Activated CD8-positive, alpha-beta memory T cell treated with anti-CD3 and anti-CD28 coated beads for 4 hours (primary cell): ENCODE measurements at regions not wholly inside any gene's neighbourhood (a gene's known extent, or its start where the extent isn't known, plus 50 kb on each side); places are given as distances from the start of the nearest gene placed in this dataset.
"Not testable (repeated sequence)": the region's sequence is repeated elsewhere in the genome, so short reads cannot be mapped to it uniquely, and the experiment has no call there.

ENCODE experiments used
- DNase-seq, 2 donors: peaks; one replicate each; pipeline ENCODE4 v3.0.0-alpha.2; 2020; ENCODE audit warnings: low read depth in 2 of 2

DNA sequence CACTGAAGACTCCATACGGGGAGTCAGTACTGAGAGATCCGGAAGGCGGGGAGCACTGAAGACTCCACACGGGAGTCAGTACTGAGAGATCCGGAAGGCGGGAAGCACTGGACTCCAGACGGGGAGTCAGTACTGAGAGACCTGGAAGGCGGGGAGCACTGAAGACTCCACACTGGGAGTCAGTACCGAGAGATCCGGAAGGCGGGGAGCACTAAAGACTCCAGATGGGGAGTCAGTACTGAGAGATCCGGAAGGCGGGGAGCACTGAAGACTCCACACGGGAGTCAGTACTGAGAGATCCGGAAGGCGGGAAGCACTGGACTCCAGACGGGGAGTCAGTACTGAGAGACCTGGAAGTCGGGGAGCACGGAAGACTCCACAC is 77.2 kb downstream of the DLL1 start:
- DNase-seq, result not testable (repeated sequence)

DNA sequence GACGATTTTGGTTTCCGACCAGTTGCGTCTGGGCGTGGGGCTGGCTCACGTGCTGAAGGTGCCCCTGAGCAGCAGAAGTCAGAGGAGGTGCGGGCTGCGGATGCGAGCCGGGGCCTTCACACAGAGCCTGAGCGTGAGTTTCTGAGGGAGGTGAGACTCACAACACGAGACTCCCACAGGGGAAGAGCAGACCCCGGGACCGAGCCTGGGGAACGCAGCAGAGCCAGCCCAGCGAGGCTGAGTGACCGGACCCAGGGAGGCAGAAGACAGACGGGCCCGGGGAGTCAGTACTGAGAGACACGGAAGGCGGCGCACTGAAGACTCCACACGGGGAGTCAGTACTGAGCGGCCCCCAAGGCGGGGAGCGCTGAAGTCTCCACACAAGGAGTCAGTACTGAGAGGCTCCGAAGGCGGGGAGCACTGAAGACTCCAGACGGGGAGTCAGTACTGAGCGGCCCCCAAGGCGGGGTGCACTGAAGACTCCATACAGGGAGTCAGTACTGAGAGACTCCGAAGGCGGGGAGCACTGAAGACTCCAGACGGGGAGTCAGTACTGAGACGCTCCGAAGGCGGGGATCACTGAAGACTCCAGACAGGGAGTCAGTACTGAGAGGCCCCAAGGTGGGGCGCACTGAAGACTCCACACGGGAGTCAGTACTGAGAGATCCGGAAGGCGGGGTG is 77.8 kb downstream of the DLL1 start:
- no peak for DNase-seq

DNA sequence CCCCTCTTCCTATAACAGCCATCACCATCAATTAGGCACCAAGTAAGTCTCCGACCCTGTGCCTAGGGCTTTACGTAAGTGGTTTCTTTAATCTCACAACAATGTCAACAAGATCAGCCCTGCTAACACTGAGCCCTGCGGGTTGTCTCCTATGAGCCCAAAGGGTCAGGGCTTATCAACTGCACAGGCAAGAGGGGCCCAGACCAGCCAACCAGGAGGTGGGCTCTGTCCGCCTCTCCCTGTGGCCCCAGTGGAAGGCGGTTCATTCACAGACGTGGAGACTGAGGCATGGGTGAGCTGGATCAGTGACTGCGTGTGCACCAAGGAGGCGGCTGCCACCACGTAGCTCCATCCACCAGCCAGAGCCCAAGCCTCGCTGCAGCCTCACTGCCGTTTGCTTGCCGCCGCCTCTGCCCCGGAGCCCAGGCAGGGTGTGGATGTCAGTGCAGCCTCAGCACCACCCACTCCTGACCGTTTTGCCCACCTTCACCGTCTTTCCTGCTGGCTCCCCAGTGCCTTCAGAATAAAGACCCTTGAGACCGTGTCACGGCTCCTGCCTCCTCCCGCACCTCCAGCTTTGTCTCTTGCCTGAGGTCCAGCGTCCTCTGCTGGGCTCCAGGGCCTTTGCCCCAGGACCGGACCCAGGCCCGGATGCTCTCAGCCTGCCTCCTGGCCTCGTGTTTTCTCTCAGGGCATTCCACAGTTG is 78.7 kb downstream of the DLL1 start:
- no peak for DNase-seq

DNA sequence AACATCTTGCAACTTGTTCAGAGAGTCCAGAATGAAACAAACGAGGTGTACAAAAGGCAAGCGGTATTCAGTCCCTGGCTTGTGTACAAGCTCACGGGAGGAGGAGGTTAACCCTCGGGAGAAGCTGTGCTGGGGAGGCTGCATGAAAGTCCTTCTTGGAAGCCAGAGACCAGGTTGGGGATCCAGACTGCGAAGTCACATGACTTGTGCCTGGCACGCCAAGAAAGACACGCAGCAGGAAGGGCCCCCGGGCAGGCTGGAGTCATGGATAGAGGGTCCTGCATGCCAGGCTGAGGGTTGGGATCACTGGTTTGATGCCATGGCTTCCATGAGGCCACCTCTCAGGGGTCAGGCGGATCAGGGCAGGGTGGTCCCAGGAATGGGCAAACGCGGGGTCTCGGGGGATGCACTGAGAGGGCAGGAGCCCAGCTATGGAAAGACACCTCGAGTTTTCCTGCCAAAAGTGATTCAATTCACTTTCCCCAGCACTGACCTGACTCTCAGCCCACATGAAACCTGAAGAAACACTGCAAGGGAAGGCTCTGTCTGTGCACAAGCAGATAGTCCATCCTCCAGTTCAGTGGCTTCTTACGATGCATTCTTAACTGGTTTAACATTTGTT is 79.4 kb downstream of the DLL1 start:
- DNase-seq, result no peak

DNA sequence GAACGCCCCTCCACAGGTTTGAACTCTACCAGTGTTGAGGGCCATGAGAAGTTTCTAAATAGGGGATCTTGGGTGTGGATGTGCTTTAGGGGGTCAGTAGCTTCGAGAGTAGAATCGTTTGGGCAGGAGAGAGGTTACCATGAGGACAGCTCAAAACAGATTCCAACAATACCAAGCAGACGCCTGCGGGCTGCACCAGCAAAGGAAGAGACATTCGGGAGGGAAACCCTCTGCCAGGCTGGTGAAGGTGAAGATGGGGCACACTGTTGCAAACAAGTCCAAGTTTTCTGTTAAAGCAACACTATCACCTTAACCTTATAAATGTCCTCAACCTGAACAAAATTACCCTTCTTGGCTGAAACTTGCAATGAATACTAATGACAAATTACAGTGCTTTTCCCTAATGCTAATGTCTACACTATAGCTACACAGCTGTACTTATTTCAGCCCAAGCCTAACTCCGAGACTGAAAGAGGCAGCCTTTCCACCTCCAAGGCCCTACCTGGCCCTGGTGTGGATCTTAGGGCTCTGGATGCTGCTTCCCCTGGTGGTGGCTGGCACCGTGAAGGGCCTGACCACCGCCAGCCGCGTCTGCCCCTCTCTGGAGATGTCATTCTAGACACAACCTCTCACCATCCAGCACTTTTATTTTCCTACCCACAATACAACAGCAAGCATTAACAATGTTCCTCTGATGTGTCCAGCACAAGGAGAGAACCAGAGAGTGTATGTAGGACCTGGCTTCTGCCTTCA is 80.1 kb downstream of the DLL1 start:
- DNase-seq, result no peak

DNA sequence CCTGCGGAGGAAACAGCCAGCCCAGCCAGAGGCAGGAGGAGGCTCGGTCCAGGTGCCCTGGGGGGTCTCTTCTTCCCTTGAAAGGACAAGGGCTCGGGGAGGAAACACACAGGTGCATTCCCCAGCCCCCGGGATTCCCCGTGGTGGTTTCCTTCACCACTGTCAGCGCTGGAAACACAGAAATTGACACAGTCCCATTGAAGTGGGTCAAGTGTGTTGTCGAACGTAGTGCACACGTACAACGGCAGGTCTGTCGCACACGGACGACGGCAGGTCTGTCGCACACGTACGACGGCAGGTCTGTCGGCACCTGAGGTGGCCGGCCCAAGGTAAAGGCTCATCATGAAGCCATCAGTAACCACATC is 80.9 kb downstream of the DLL1 start:
- DNase-seq, result no peak

DNA sequence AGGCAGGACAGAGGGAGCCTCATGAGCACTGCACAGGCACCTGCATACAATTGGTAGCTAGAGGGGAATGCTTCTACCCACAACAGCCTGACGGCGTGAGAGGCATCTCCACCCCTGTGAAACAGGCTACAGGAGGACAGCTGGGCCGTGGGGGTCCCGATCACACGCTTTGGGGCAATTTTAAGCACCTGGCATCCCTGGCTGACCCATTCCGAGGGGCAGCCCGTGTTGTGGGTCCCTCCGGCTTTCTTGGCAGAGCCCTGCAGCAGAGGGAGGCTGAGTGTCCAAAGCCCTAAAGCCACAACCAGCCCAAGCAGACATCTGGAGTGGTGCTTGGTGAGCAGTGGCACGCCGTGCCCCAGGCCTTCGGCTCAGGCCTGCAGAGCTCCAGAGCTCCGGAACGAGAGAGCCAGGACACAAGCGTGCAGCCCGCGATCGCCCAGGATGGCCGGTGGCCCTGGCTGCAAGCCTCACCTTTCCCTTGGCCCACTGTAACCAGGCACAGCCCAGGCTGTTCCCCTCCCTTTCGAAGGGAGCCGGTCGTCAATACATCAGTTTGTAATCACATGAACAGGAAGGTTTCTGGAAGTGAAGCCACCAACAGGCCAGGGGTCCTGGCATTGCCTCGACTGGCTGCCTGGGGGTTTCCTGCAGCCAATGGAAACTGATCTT is 81.4 kb downstream of the DLL1 start:
- no peak for DNase-seq

DNA sequence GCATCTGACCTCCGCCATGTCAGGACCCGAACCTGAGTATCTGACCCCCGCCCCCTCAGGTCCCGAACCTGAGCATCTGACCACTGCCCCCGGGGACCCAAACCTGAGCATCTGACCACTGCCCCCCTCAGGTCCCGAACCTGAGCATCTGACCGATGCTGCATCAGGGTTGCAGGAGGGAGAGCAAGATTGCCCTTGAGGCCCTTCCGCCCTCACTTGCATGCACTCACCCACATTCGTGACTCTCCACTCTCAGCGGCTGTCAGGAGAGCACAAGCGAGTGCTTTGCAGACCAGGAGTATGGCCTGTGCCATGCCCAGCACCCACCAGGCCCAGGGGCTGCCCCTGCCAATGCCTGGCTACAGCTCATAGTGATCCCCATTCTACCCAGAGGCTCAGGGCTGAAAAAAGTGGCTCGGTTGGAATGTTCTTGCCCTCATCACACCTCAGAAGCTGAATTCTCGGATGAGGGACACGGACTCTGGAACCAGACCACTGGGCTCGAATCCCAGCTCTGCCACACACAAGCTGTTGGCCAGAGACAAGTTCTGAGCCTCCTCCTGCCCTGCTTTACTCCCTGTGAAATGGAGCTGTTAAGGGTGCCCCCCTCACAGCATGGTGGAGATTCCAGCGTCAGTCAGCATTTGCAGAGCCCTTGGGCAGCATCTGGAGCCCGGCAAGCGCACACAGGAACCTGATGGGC is 82.1 kb downstream of the DLL1 start:
- no peak for DNase-seq

DNA sequence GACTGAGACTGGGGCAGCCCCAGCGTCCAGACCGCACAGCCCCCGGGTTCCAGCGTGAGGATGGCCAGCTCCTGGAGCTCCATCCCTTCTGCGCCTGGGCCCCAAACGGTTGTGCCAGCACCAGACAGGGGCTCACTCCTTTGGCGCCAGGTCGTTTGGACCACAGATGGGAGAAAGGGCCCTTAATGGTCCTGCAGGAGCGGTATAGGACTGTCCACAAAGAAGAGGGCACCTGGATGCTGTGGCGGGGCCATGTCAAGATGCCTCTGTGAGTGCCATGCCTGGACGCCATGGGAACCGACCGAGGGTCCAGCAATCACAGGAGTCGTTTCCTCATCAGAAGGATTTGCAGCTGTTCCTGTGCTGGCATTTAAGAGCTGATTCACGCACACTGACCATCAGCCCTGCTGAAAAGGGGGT is 82.7 kb downstream of the DLL1 start:
- DNase-seq, result no peak

DNA sequence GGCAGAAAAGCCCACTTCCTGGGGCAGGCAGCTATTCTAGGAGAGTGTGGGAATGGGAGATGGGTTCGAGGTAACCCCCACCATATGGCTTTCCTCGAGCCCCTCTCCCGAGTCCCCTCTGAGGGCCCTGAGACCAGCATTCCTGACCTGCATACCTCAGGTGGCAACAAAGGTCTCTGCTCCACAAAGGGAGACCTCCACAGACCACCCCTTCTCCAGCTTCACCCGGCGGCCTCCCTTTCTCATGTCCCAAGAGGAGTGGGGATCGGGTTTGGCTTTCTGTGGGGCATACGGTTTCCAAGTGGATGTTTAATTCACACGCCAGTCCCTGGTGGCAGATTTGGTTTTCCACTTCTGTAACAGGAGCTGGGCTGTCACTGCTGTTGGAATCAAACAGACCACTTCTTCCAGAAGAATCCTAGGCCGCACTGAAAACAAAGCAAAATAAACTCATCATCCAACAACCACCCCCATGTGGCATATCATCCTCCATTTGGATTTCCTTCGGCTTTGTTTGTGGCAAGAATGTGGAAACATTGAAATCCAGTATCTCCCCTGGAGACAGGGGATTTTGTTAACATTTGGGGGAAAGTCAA is 83.2 kb downstream of the DLL1 start:
- no peak for DNase-seq

DNA sequence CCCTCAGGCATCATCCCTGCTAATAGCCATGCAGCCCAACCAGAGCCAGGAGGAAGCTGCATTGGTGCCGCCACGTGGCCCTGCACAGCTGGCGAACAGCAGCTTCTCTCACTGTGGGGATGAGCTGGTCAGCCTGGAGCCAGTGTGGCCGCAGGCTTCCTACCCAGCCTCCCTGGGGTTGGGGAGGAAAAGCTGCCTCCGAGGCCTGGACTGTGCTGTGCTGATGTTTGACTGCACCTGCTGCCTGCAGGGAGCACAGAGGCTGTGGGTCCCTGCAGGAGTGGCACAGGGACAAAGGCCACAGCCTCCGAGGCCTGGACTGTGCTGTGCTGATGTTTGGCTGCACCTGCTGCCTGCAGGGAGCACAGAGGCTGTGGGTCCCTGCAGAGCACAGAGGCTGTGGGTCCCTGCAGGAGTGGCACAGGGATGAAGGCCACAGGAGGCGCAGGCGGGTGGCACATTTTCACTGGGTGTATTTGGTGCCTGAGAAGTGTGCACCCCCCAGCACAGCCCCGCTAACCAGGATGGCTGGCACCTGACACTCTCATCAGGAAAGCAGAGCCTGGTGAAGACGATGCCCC is 83.9 kb downstream of the DLL1 start:
- no peak for DNase-seq

DNA sequence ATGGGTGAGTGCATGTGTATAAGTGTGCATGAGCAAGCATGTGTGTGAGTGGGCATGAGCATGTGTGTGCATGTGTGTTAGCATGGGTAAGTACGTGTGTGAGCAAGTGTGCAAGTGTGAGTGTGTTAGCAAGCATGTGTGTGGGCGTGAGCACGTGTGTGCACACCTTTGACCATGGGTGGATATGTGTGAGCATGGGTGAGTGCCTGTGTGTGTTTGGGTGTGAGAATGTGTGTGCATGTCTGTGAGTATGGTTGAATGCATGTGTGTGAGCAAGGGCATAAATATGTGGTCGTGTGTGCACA is 84.6 kb downstream of the DLL1 start:
- DNase-seq, result no peak

DNA sequence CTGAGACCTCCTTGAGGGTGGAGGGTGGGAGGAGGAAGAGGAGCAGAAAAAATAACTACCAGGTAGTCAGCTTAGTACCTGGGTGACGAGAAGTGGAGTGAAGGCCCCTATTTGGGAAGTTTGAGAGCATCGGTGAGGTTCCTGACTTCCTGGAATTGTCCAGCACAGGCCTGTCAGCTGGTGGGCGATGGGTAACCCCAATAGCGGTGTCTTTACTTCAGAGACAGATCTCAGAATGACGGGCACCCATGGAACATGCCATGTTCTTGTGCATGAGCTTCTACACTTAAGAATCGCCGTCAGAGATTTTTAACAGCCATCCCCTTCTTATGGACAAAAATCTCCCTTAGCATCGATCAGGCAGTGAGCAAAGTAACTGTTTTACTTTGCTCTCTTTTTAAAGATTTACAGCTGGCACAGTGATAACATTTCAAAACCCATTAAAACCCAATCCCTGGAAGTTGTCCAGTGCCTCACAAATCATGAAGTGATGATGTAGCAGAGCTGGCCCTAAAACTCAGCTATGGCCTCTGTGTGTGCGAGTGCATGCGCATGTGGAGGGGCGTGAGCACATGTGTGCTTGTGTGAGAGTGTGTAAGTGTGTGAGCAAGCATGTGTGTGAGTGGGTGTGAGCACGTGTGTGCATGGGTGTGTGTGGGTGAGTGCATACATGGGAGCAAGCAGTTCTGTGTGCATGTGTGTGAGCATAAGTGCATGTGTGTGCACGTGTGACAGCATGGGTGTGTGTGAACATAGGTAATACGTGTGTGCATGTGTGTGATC is 85.2 kb downstream of the DLL1 start:
- no peak for DNase-seq

DNA sequence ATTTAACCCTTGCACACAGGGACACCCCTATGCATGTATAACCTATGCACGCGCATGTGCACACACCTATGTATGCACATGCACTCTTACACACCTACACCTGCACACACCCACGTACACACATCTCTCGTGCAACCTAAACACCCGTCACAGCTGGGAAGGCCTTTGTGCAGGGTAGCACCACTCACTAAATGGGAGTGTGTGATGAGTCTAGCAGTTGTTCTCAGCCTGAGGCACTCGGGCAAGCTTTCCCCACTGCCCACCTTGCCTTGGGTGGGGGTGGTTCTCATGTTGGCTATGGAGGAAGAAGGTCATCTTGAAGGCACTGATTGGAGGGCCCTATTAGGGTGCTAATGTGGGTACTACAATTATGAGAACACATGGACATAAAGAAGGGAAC is 85.8 kb downstream of the DLL1 start:
- no peak for DNase-seq

DNA sequence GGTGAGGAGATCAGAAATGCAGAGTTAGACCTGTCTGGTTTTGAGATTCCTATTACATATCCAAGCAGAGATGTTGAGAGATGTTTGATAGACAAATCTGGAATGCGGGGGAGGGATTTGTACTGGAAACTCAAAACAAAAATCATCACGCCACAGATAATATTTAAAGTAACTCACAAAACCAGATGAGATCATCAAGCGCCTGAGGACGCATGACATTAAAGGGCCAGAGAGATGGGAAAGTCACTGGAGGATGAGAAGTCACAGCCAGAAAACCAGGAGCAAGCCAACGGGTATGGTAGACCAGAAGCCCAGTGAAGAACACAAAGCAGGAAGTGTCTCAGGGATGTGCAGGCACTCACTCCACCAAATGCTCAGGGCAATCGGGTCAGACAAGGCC is 87.7 kb downstream of the DLL1 start:
- DNase-seq, result no peak

DNA sequence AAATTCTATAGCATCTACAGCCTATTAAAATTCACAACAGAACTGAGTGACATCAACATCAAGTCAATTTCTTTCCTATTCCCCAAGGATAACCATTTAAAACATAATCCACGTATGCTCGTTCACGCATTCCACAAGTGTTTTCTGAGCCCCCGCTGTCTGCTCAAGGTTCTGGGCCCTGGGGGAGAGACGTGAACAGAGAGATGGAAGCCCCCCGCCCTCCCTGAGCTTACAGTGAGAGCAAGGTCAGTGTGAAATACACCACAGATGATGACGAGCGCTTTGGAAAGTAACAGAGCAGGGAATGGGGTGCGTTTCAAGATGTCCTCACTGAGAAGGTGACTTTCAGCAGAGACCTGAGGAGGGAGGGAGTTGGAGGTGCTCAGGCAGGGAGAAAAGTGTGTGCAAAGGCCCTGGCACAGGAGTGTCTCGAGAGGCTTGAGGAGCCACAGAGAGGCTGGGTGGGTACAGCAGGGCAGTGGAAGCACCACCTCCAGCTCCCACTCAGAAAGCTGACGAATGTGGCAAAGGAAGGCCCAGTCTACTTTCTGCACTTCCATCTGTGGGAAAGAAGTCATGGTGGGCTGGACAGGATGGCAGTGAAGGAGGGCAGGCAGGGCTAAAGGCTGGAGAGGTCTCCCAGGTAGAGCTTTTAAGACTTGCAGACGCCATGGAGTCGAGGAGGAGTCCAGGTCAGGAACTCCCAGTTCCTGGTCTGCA is 88.3 kb downstream of the DLL1 start:
- DNase-seq, result no peak

DNA sequence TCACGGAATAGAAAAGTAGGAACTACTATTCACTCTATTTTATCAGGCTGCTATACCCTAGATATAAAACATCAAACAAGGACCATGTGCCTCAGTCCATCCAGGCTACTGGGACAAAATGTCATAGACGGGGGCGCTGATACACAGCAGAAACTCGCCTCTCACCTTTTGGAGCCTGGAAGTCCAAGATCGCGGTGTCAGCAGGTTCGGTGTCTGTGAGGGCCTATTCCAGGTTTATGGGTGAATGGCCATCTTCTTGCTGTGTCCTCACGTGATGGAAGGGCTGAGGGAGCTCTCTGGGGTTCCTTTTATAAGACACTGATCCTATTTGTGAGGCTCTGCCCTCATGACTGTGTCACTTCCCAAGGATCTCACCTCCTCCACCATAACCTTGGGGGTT is 89.5 kb downstream of the DLL1 start:
- DNase-seq, result no peak

DNA sequence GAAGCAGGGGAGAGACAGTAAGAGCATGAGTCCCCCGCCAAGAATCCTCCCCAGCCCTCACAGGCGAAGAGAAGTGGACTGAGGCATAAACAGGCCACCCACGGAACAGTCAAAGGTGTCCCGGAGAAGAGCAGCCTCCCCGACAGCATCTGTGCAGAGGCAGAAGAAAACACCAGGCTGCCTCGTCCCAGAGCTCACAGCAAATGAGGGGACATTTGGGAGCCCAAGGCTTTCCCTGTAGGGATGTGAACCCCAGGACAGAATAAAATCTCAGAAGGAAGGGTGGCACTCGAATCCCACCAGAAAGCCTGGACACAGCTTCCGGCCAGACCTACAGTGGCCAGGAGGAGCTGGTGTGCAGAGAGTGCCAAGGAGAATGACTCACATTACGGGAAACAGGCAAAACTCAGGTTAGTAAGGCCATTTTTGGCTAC is 90.4 kb downstream of the DLL1 start:
- no peak for DNase-seq

DNA sequence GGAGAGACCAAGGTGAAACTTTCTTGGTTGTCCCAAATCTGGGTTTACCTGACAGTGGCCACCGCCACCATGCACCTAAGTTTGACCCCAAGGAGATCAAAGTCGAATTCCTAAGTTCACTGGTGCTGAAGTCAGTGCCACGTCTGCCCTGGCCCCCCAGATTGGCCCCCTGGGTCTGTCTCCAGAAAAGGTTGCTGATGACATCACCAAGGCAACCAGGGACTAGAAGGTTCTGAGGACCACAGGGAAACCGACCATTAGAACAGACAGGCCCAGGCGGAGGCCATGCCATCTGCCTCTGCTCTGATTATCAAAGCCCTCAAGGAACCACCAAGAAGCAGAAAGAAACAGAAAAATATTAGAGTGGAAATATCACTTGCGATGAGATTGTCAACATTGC is 91.2 kb downstream of the DLL1 start:
- DNase-seq, result no peak
